ENCODE measurements at regions not wholly inside any gene's neighbourhood (a gene's known extent, or its start where the extent isn't known, plus 50 kb on each side); places are given as distances from the start of the nearest gene placed in this dataset.

DNA sequence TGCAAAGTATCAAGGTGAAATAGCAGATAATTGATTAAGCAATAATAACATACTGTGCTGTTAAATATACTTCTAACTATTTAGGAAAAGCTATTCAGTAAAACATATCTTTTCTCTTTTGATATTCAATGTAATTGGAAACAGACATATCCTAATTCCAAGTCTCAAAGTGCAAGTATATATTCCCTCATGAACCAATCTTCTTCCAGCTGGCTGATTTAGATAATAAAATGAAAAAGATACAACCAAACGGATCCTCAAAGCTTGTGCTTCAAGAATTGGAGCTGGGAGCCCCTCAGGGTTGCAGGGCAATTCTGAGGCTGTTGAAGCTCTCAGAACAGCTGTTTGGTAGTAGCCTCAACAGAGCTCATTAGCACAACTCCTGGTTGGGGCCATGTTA lies 236.6 kb downstream of the ZIC1 start:
- TF ChIP-seq POLR2A (IDR thresholded peaks at IDR 0.05) (no peak), EP300 (IDR thresholded peaks at IDR 0.05) (no peak), POLR2AphosphoS5 (IDR thresholded peaks at IDR 0.05) (no peak)
- TF ChIP-seq, protein P1, sequence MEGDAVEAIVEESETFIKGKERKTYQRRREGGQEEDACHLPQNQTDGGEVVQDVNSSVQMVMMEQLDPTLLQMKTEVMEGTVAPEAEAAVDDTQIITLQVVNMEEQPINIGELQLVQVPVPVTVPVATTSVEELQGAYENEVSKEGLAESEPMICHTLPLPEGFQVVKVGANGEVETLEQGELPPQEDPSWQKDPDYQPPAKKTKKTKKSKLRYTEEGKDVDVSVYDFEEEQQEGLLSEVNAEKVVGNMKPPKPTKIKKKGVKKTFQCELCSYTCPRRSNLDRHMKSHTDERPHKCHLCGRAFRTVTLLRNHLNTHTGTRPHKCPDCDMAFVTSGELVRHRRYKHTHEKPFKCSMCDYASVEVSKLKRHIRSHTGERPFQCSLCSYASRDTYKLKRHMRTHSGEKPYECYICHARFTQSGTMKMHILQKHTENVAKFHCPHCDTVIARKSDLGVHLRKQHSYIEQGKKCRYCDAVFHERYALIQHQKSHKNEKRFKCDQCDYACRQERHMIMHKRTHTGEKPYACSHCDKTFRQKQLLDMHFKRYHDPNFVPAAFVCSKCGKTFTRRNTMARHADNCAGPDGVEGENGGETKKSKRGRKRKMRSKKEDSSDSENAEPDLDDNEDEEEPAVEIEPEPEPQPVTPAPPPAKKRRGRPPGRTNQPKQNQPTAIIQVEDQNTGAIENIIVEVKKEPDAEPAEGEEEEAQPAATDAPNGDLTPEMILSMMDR (IDR thresholded peaks at IDR 0.05) = no peak
- Histone ChIP-seq H3K9me3 (no peaks in the 10 kb centered on the region), H3K27me3 (no peaks in the 10 kb centered on the region), H3K27ac (no peak overlapping the region), H3K4me1 (no peaks in the 10 kb centered on the region), H3K36me3 (no peaks in the 10 kb centered on the region), H3K4me3 (no peak overlapping the region)
- 67 to 94% methylated on average over 1 of the region's 1 CpG for WGBS, 2 donors (ENCODE audit: low coverage in 1 of 2)
- ATAC-seq = no peak

DNA sequence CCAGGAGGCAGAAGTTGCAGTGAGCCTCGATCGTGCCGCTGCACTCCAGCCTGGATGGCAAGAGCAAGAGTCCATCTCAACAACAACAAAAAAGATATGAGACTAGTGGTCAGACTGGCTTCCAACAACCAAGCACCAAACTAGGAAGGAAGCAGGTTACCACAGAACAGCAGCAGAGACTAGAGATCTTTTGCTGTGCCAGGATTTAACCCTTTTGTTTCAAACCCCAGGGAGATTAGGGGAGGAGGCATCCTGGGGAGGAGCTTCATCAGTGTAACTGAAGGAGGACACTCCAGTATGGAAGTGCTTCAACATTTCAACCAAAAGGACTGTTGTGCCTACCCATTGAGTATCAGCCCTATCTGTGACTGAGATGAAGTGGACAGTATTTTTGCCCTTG lies 240.3 kb downstream of the ZIC1 start:
- Histone ChIP-seq H3K9me3 (no peaks in the 10 kb centered on the region), H3K36me3 (no peaks in the 10 kb centered on the region), H3K4me1 (peaks cover 0 to 15% (median 5%) of the 10 kb centered on the region in 3 donors), H3K4me3 (no peak overlapping the region), H3K27ac (no peak overlapping the region), H3K27me3 (no peaks in the 10 kb centered on the region)
- 88 to 92% methylated on average over 3 of the region's 3 CpGs for WGBS, 2 donors (ENCODE audit: low coverage in 1 of 2)
- no peak for ATAC-seq
- no peak for TF ChIP-seq POLR2A (IDR thresholded peaks at IDR 0.05)
- no peak for TF ChIP-seq POLR2AphosphoS5 (IDR thresholded peaks at IDR 0.05)
- TF ChIP-seq, protein P1 (IDR thresholded peaks at IDR 0.05) = no peak
- TF ChIP-seq EP300 (IDR thresholded peaks at IDR 0.05) = no peak

DNA sequence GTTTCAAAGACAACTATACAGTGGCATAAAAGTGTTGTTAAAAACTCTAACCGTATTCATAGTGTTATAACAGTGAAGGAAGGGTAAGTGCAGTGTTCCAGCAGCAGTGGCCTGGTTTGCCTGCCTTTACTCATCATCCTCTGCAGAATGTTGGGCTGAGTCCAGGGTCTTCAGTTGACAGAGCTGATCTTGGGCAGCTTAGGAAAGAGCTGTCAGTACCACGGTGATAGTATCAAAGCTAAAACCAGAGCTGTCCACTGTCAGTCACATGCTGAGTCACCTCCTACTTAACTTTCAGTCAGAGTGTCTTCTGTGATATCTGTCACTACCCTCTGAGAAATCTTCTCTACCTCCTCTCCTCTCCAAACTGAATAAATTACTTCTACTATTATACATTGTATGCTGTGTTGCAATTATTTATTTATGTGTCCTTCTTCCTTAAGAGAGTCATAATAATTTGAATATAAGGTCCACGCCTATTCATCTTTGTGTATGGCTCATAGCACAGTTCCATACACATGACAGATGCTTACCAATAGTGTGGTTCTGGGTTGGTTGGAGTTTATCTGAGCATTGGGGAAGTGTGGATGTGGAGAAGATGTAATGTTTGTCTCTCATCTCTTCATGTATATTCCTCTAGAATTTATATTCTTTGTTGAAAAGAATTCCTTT lies 242.1 kb downstream of the ZIC1 start:
- WGBS, 2 donors (ENCODE audit: low coverage in 1 of 2) = 57 to 70% methylated on average over 3 of the region's 3 CpGs

DNA sequence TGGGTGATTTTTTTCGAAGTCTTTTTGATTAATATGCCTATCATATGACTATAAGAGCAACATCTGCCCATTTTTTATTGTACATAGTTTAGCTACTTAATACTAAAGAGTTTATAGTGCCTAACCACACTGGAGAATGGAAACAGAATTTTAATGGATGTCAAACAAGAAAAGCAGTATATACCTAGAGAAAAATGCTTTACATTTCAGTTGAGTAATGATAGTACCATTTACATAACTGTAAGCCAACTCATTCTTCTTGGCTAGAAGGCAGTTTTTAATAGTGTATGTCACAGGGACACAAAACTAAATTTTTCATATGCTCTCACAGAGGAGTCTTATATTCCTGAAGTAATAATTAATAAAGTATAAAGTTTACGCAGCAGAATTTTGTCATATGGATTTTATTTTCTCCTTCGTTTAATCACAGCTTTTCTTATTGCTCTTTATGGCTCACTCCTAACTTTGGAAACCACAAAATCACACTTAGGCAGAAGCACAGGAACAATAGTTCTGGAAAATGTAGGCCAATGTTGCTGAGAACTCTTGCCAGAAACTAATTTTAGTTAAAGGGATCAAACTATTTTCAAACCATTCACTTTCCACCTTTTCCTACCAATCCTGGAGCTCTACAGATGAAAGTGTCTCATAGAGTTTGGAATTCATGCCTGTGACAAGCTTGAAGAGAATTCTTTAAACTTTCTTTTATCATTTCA lies 243.6 kb downstream of the ZIC1 start:
- Histone ChIP-seq H3K36me3 (no peaks in the 10 kb centered on the region), H3K4me3 (no peak overlapping the region), H3K9me3 (no peaks in the 10 kb centered on the region), H3K27me3 (no peaks in the 10 kb centered on the region), H3K27ac (no peak overlapping the region), H3K4me1 (peaks cover 0 to 20% (median 8%) of the 10 kb centered on the region in 3 donors)
- no peak for ATAC-seq
- 39 to 46% methylated on average over 3 of the region's 3 CpGs for WGBS, 2 donors (ENCODE audit: low coverage in 1 of 2)
- TF ChIP-seq, protein P1 (IDR thresholded peaks at IDR 0.05) = no peak
- TF ChIP-seq POLR2A (IDR thresholded peaks at IDR 0.05) (no peak), POLR2AphosphoS5 (IDR thresholded peaks at IDR 0.05) (no peak), EP300 (IDR thresholded peaks at IDR 0.05) (no peak)

More for the DNA sequence above, 242.1 kb downstream of the ZIC1 start:
- no peaks in the 10 kb centered on the region for H3K36me3 ChIP-seq
- TF ChIP-seq POLR2AphosphoS5 (IDR thresholded peaks at IDR 0.05) (no peak), EP300 (IDR thresholded peaks at IDR 0.05) (no peak), POLR2A (IDR thresholded peaks at IDR 0.05) (no peak)
- TF ChIP-seq, protein P1 (IDR thresholded peaks at IDR 0.05) = no peak
- no peaks in the 10 kb centered on the region for H3K9me3 ChIP-seq
- no peaks in the 10 kb centered on the region for H3K27me3 ChIP-seq
- no peak overlapping the region for H3K4me3 ChIP-seq
- H3K27ac ChIP-seq = no peak overlapping the region
- no peak for ATAC-seq
- peaks cover 0 to 20% (median 8%) of the 10 kb centered on the region in 3 donors for H3K4me1 ChIP-seq

All from gastroesophageal sphincter (tissue), 4 donors.